Amniotic stem cell (primary cell): ENCODE measurements at regions not wholly inside any gene's neighbourhood (a gene's known extent, or its start where the extent isn't known, plus 50 kb on each side); places are given as distances from the start of the nearest gene placed in this dataset.

Experiments
- DNase-seq: peaks from one replicate; lab custom pipeline; 2025; lab: John Stamatoyannopoulos, UW

DNA sequence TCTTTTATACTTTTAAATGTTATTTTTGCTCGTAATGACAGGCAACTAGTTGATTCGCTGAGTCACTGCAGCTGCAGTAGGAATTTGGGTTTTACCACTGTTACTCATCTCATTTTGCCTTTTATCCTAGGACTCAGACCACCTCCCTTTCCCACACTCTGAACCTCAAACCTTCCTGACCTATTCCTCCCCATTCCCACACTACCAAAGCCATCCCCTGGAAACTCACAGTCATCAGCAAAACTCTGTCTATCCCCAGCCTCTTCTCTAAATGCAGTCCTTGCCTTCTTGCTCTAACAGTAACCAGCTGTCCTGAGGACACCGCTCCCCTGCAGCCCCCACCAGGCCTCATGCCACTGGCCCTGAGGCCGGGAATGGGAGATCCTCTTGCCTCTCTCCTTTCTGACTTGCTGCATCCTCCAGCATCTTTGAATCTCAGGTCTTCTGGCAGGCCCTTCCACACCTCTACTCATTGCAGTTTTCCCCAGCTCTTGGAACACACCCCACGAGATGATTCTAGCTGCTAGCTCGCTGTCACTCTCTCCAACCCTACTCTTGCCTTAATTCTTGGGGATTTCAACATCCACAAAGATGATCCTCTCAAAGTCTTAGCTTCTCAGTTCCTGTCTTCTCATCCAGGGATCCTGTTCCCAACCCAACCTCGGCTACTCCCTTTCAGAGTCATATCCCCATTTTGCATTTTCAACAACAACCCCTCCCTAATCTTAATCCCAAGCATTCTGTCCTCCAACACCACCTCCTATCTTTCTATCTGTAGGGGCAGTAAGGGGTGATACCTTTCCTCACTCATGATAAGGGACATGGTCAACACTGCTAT lies 55.9 kb upstream of the C3orf80 start:
- peak; percentile 50 for DNase-seq

DNA sequence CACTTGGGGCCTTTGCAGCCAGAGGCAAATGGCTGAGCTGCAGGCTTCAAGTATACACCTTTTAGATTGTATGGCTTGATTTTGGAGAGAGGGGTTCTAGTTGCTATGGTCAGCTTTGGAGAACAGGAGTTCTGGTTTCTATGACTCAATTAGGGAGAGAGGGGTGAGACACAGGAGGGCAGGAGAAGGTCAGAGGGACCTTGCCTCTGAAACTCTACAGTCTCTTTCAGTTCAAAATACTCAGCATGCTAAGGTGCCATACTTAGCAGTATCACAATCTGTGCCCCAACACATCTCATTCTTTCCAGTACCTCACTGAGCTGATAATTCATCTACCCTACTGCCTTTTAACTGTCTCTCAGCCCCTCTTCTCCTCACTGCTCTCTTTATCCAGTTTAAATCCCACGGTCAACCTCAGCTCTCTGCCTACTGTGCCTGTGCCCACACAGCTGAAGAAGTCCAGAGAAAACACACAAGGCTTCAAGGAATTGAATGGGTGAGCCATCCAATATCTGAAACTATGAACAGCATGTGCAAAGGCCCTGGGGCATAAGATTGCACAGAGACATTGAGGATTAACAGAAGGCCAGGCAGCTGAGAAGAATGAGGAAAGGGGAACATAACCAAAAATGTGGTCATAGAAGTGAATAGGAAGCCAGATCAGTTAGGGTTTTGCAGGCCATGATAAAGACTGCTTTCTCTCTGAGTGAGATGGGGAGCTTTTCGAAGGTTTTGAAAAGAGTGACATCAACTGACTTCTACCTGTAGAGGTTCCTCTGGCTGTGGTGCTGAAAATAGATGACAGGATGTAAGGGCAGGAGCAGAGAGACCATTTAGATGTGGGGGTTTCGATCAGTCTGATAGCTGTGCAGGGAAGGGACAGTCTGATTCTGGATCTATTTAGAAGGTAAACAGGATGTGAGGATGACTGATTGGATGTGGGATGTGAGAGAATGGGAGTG lies 54.5 kb upstream of the C3orf80 start:
- no peak for DNase-seq

DNA sequence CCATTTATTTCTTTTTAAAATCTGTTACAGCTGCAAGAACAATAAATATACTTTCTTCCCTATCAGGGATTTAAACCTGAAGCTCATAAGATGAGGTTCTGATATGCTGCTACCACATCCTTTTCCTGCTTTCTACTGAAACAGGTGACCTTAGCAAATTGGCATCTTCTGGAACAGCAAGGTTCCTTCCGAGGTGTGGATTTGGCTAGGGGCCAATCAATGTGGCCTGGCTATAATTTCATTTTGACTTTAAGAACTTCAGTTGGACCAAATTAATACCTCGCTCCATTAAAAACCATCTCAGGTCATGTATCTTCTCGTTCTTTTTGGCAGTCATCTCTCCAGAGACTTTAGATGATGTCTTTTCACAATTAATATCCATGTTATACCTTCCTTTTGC lies 53.4 kb upstream of the C3orf80 start:
- no peak for DNase-seq

GRCh38 chr3:160174621-160175020 lies 50.6 kb upstream of the C3orf80 start:
- no peak for DNase-seq
